Testis (tissue), 2 donors: ENCODE measurements at regions not wholly inside any gene's neighbourhood (a gene's known extent, or its start where the extent isn't known, plus 50 kb on each side); places are given as distances from the start of the nearest gene placed in this dataset.

ENCODE experiments used
- POLR2A ChIP-seq: fragments of 450-650 bp; IDR thresholded peaks from one replicate; pipeline ENCODE4 v1.6.1; 2017; ENCODE audit warnings: antibody characterized with exemption, mild to moderate bottlenecking, moderate library complexity
- TF ChIP-seq, protein P1 (sequence below), 3 experiments: fragments of 450-650 bp in 2 of 3; fragments of 200-600 bp in 1 of 3; sonication (generic) in 1 of 3; IDR thresholded peaks; one replicate each; pipeline ENCODE4 v1.5.1; 2016 to 2019; ENCODE audit warnings: antibody characterized with exemption in 3 of 3, mild to moderate bottlenecking in 2 of 3, moderate library complexity in 1 of 3

DNA sequence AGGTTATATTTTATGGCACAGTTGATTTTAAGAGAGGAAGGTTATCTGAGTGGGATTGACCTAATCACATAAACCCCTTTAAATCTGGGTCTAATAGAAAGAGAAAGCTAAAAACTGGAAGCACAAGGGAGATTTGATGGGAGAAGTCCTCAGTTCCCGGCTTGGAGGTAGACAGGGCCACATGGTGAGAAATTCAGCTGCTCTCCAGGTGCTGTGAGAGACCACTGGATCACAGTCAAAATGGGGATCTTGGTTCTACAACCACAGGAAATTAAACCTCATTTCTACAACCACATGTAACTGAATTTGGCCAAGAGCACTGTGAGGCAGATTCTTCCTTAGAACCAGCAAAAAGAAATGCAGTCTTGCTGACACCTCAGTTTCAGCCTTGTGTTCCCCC lies 2352.7 kb downstream of the MAT2B start:
- TF ChIP-seq POLR2A = no peak
- TF ChIP-seq, protein P1, sequence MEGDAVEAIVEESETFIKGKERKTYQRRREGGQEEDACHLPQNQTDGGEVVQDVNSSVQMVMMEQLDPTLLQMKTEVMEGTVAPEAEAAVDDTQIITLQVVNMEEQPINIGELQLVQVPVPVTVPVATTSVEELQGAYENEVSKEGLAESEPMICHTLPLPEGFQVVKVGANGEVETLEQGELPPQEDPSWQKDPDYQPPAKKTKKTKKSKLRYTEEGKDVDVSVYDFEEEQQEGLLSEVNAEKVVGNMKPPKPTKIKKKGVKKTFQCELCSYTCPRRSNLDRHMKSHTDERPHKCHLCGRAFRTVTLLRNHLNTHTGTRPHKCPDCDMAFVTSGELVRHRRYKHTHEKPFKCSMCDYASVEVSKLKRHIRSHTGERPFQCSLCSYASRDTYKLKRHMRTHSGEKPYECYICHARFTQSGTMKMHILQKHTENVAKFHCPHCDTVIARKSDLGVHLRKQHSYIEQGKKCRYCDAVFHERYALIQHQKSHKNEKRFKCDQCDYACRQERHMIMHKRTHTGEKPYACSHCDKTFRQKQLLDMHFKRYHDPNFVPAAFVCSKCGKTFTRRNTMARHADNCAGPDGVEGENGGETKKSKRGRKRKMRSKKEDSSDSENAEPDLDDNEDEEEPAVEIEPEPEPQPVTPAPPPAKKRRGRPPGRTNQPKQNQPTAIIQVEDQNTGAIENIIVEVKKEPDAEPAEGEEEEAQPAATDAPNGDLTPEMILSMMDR (IDR thresholded peaks at IDR 0.05) = no peak
